Fibroblast of skin of right quadriceps (primary cell): ENCODE measurements at regions not wholly inside any gene's neighbourhood (a gene's known extent, or its start where the extent isn't known, plus 50 kb on each side); places are given as distances from the start of the nearest gene placed in this dataset.
A peak's percentile ranks its signal among the peaks of the same experiment; 100 is the strongest.
"Not testable (repeated sequence)": the region's sequence is repeated elsewhere in the genome, so short reads cannot be mapped to it uniquely, and the experiment has no call there.

Experiments
- DNase-seq: peaks from one replicate; pipeline ENCODE4 v3.0.0-alpha.2; 2013

GRCh38 chr2:220743203-220743602 lies 828.9 kb downstream of the EPHA4 start:
- no peak for DNase-seq

- DNase-seq: no peak
These were observed 827.2 kb downstream of the EPHA4 start for GRCh38 chr2:220744861-220745260.

DNA sequence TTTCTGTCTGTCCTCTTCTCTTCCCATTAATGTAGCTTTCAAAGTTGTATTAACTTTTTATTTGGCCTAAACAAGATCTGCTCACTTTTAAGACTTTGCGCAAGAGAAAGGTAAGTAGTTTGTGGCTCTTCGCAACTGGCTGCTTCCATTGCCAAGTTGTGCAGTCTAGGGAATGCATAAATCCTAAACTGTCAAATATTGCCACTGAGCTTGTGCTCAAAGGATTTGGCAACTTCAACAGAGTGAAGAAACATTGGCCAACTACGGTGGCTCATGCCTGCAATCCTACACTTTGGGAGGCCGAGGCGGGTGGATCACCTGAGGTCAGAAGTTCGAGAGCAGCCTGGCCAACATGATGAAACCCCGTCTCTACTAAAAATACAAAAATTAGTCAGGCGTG lies 826.4 kb downstream of the EPHA4 start:
- no peak for DNase-seq

DNA sequence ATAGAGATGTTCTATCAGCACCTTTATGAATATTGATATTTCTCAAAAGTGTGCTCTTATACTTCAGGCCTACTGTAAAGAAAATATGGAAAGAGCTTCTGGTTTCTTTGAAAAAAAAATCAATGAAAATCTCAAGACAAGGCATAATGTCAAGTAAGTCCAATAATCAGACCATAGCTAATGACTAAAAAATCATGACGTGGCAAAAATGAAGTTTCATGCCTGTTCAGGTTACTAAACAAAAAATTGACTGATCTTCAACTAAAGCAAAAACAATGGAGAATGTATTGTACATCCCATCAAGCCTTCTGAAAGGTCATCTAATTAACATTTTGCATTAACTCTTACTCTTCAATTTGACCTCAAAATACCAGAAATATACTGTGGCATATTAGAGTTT lies 824.4 kb downstream of the EPHA4 start:
- no peak for DNase-seq

DNA sequence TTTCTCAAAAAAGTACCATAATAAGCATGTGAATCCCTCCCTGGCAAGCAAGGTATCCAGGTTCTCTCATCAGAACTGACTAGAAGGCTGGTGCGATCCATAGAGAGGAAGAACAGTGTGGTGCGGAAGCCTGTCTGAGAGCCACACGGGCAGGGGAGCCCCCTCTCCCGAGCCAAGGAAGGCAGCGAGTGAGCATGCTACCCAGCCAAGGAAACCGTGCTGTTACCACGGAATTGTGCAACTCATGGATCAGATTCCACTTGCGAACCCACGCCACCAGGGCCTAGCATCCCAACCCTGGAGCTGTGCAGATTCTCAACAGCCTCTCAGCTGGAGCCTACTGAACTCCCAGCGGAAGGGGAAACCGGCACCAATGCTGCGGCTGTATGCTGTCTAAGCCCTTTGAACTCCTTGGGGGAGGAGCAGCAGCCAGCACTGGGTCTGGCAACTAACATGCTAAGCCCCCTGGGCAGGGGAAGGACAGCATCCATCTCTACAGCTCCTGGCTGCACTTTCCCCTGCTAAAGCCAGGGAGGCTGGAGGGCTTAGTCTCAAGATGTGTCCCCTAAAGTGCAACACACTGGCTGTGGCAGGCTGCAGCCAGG lies 823.1 kb downstream of the EPHA4 start:
- DNase-seq: no peak

GRCh38 chr2:220753486-220753885 lies 818.6 kb downstream of the EPHA4 start:
- no peak for DNase-seq

- no peak for DNase-seq
These were observed 815.5 kb downstream of the EPHA4 start for GRCh38 chr2:220756653-220757052.

- DNase-seq: not testable (repeated sequence)
These were observed 813.7 kb downstream of the EPHA4 start for GRCh38 chr2:220758376-220758775.

- DNase-seq: no peak
These were observed 807.9 kb downstream of the EPHA4 start for GRCh38 chr2:220764171-220764570.

GRCh38 chr2:220767591-220768255 lies 804.4 kb downstream of the EPHA4 start:
- DNase-seq: no peak

DNA sequence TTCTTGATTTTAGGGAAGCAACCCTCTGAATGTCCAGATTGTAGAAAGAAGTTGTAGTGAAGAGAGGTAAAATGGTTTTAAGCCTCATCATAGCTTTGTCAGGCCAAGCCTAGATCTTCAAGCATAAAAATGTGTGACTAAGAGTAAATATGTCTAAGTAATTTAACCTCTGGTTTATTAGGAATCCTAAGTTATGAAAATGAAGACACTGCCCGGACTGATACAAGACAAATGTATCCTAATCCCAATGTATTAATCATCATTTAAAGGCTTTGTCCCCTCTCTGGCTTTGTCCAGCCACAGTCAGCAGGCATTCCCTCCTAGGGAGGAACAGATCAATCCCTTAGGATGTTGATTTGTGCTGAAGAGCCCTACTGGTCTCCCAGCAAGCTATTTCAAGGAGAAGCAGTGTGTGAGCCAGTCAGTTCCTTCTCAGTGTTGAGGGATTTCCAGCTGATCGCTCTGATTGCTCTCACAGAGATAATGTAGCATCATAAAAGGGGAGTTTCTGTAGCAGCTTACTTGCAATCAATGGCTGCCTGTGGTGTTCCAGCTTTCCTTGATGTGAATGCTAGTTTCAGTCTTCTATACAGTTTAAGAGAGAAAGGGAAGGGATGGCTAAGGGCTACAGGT lies 796.1 kb downstream of the EPHA4 start:
- DNase-seq: no peak

DNA sequence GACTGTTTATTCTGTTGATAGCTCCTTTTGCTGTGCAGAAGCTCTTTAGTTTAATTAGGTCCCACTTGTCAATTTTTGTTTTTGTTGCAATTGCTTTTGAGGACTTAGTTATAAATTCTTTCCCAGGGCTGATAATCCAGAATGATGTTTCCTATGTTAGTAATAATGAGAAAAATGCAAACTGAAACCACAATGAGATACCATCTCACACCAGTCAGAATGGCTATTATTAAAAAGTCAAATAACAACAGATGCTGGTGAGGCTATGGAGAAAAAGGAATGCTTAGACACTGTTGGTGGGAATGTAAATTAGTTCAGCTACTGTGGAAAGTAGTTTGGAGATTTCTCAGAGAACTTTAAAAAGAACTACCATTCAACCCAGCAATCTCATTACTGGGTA lies 793.0 kb downstream of the EPHA4 start:
- DNase-seq: not testable (repeated sequence)

GRCh38 chr2:220779511-220779910 lies 792.6 kb downstream of the EPHA4 start:
- DNase-seq: no peak

GRCh38 chr2:220779931-220780330 lies 792.2 kb downstream of the EPHA4 start:
- peak; percentile 55 for DNase-seq

DNA sequence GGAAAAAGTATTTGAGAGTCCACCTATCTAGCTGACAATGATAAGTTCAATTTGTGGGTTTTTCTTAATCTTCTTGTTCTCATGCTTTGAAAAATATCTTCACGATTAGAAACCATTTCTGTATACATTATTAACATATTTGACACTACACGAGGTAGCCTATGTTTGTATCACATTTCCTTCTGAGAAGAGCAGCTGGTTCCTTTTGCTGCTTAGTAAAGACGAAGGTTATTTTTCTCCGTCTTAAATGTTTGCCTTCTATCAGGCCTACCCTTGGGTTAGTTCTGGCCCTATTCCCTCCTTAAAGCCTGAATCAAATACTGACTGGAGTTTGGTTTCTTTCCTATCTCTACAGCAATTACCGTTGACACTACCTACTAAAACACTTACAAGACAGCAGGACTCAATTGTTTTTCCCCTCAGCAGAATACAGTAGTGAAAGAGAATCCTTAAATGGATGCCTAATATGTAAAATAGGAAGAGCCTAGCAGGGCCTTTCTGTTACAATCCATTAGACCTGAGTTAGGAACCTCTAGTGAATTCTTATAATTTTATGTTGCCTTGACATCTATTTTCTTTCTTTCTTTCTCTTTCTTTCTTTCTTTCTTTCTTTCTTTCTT lies 790.4 kb downstream of the EPHA4 start:
- DNase-seq: no peak

GRCh38 chr2:220782609-220783113 lies 789.4 kb downstream of the EPHA4 start:
- DNase-seq: no peak

- DNase-seq: no peak
These were observed 788.4 kb downstream of the EPHA4 start for GRCh38 chr2:220783671-220784070.

DNA sequence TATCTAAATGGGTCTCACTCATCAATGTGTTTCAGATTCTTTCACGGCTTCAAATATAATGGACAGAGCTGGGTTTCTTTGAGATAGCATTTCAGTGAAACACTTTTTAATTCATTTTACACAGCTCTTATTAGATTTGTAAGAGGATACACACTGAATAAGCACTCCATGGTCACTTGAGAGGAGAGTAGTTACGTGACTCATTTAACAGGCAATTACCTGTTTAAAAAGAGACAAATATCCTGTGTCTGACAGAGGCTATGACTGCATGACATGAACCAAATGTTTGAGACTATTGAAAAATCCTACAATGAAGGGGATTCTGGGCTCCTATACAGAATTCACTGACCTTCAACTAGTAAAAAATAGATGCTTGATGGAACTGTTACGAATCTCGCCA lies 786.9 kb downstream of the EPHA4 start:
- DNase-seq: no peak

GRCh38 chr2:220786216-220786615 lies 785.9 kb downstream of the EPHA4 start:
- DNase-seq: no peak

- no peak for DNase-seq
These were observed 784.9 kb downstream of the EPHA4 start for GRCh38 chr2:220787251-220787650.

- peak; percentile 4 for DNase-seq
These were observed 782.1 kb downstream of the EPHA4 start for GRCh38 chr2:220789961-220790360.

DNA sequence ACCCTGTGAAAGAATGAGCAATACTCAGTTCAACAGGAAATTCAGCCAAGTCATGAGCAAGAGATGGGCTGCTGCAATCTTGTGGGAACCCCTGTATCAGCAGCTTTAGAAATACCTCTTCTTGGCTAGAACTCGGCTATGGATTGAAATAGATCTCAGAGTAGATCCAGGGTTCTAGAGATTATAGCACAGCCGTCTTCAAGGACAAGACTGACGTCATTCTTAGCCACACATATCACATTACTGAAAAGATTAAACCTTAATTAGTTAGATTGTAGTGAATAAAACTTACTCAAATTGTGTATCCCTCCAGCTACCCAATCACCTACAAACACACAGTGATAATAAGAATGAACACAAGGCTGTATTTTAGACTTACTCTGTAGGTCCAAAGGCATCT lies 776.4 kb downstream of the EPHA4 start:
- DNase-seq: no peak

- no peak for DNase-seq
These were observed 761.0 kb downstream of the EPHA4 start for GRCh38 chr2:220811115-220811514.
